WTC11 (cell line): ENCODE measurements at regions not wholly inside any gene's neighbourhood (a gene's known extent, or its start where the extent isn't known, plus 50 kb on each side); places are given as distances from the start of the nearest gene placed in this dataset.

ENCODE experiments used
- ATAC-seq: fragments of 200-7000 bp; cut with Tn5 transposase; 2 replicates; pipeline ENCODE4 v1.10.0; 2021; ENCODE audit warnings: mild to moderate bottlenecking, moderate library complexity
- CTCF ChIA-PET: fragments of 300-600 bp; sonication (Branson Sonifier 250); formaldehyde crosslinking; loops from one replicate; lab custom pipeline; 2021; ENCODE audit warnings: antibody characterized with exemption; lab: Charles Lee
- POLR2A ChIA-PET: fragments of 350-600 bp; sonication (Branson Sonifier 250); formaldehyde crosslinking; loops from one replicate; lab custom pipeline; 2021; ENCODE audit warnings: antibody characterized with exemption; lab: Charles Lee
- DNase-seq: peaks from one replicate; pipeline ENCODE4 v3.0.0; 2021; ENCODE audit warnings: low spot score
- H3K27ac Mint-ChIP-seq: 2 replicates; pipeline ENCODE4 v1.8.0; 2021; ENCODE audit warnings: mixed read lengths
- H3K27me3 Mint-ChIP-seq: 2 replicates; pipeline ENCODE4 v1.8.0; 2021; ENCODE audit warnings: low read depth, mild to moderate bottlenecking, moderate library complexity, mixed read lengths
- H3K36me3 Mint-ChIP-seq: 2 replicates; pipeline ENCODE4 v1.8.0; 2021; ENCODE audit warnings: mixed read lengths
- H3K4me1 Mint-ChIP-seq: 2 replicates; pipeline ENCODE4 v1.8.0; 2022; ENCODE audit warnings: mixed read lengths
- H3K4me3 Mint-ChIP-seq: 2 replicates; pipeline ENCODE4 v1.8.0; 2021; ENCODE audit warnings: mild to moderate bottlenecking, moderate library complexity, mixed read lengths
- H3K9me3 Mint-ChIP-seq: 2 replicates; pipeline ENCODE4 v1.8.0; 2021; ENCODE audit warnings: mixed read lengths
- AFF4 ChIP-seq: sonication (generic); formaldehyde crosslinking; IDR thresholded peaks from 2 replicates; pipeline ENCODE4 v1.8.1; 2023; ENCODE audit warnings: mild to moderate bottlenecking, missing genetic modification reagents, borderline replicate concordance
- FOXP1 ChIP-seq: sonication (generic); formaldehyde crosslinking; IDR thresholded peaks from 2 replicates; pipeline ENCODE4 v1.8.0; 2022; ENCODE audit warnings: missing genetic modification reagents, mild to moderate bottlenecking, moderate library complexity, borderline replicate concordance
- IRF1 ChIP-seq: sonication (generic); formaldehyde crosslinking; IDR thresholded peaks from 2 replicates; pipeline ENCODE4 v1.8.0; 2023; ENCODE audit warnings: missing genetic modification reagents
- NFATC4 ChIP-seq: fragments of 250-450 bp; sonication (Bioruptor Pico); IDR thresholded peaks from 2 replicates; pipeline ENCODE4 v1.9.0; 2021; ENCODE audit warnings: mild to moderate bottlenecking
- NFE2L1 ChIP-seq: sonication (generic); formaldehyde crosslinking; IDR thresholded peaks from 2 replicates; pipeline ENCODE4 v1.8.1; 2023; ENCODE audit warnings: missing genetic modification reagents
- RELA ChIP-seq: sonication (generic); formaldehyde crosslinking; IDR thresholded peaks from 2 replicates; pipeline ENCODE4 v1.8.1; 2022; ENCODE audit warnings: missing genetic modification reagents, mild to moderate bottlenecking, borderline replicate concordance
- RORB ChIP-seq: fragments of 250-450 bp; sonication (Bioruptor Pico); IDR thresholded peaks from 2 replicates; pipeline ENCODE4 v1.9.0; 2021; ENCODE audit warnings: mild to moderate bottlenecking
- SOX15 ChIP-seq: fragments of 250-450 bp; sonication (Bioruptor Pico); IDR thresholded peaks from 2 replicates; pipeline ENCODE4 v1.9.0; 2021; ENCODE audit warnings: mild to moderate bottlenecking
- TEAD1 ChIP-seq: sonication (generic); formaldehyde crosslinking; IDR thresholded peaks from 2 replicates; pipeline ENCODE4 v1.8.0; 2022; ENCODE audit warnings: mild to moderate bottlenecking, missing genetic modification reagents
- ZNF232 ChIP-seq: sonication (generic); formaldehyde crosslinking; IDR thresholded peaks from 2 replicates; pipeline ENCODE4 v1.8.0; 2022; ENCODE audit warnings: mild to moderate bottlenecking, missing genetic modification reagents
- ZNF532 ChIP-seq: fragments of 250-450 bp; sonication (Bioruptor Pico); IDR thresholded peaks from 2 replicates; pipeline ENCODE4 v1.9.0; 2021; ENCODE audit warnings: mild to moderate bottlenecking, borderline replicate concordance
- TF ChIP-seq, protein P1 (sequence below): fragments of 250-450 bp; sonication (Bioruptor Pico); conservative IDR thresholded peaks from 2 replicates; pipeline ENCODE4 v1.9.0; 2021; ENCODE audit warnings: mild to moderate bottlenecking
- TF ChIP-seq, protein P2 (sequence below): sonication (generic); formaldehyde crosslinking; IDR thresholded peaks from 2 replicates; pipeline ENCODE4 v1.8.1; 2023; ENCODE audit warnings: mild to moderate bottlenecking, missing genetic modification reagents
- TF ChIP-seq, protein P3 (sequence below): sonication (generic); formaldehyde crosslinking; IDR thresholded peaks from 2 replicates; pipeline ENCODE4 v1.8.0; 2022; ENCODE audit warnings: mild to moderate bottlenecking, missing genetic modification reagents

- Mint-ChIP-seq H3K9me3 (peaks cover 6% of the 10 kb centered on the region), H3K27ac (no peak overlapping the region), H3K36me3 (no peaks in the 10 kb centered on the region), H3K4me3 (no peak overlapping the region), H3K27me3 (no peaks in the 10 kb centered on the region), H3K4me1 (peaks cover 29% of the 10 kb centered on the region)
- ChIA-PET POLR2A (no interaction called here), CTCF (no interaction called here)
- DNase-seq (no peak), ATAC-seq (no peak)
- TF ChIP-seq SOX15 (CRISPR knock-in tag) (no peak), RELA (no peak), FOXP1 (no peak), AFF4 (CRISPR knock-in tag) (no peak), NFE2L1 (CRISPR knock-in tag) (no peak)
- TF ChIP-seq, protein P1, sequence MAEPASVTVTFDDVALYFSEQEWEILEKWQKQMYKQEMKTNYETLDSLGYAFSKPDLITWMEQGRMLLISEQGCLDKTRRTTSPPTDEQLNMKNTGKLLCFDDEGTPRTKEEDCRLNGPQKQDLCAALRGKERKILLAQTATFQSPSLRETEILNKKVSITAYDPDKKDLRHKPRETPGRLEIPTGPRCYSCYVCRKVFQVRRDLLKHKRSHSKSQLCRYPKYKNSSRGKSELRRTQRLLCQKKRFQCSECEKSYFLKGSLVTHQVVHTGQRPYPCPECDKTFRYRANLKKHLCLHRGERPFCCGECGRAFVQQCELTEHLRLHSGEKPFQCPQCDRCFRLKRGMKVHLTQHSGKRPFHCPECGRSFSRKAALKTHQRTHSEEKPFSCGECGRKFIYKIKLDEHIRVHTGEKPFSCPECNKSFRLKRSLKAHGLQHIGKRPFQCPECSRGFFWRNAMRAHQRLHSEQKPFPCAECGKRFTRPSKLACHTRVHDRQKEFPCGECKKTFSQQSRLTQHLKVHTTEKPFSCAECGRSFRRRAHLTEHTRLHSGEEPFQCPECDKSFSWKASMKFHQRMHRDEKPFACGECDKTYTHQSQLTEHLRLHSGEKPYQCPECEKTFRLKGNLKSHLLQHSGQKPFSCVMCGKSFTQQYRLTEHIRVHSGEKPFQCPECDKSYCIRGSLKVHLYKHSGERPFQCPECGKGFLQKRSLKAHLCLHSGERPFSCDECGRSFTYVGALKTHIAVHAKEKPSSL: no peak
- TF ChIP-seq, protein P2, sequence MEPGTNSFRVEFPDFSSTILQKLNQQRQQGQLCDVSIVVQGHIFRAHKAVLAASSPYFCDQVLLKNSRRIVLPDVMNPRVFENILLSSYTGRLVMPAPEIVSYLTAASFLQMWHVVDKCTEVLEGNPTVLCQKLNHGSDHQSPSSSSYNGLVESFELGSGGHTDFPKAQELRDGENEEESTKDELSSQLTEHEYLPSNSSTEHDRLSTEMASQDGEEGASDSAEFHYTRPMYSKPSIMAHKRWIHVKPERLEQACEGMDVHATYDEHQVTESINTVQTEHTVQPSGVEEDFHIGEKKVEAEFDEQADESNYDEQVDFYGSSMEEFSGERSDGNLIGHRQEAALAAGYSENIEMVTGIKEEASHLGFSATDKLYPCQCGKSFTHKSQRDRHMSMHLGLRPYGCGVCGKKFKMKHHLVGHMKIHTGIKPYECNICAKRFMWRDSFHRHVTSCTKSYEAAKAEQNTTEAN (CRISPR knock-in tag): no peak
Observed at GRCh38 chr15:87403973-87404372, 852.6 kb downstream of the NTRK3 start.

DNA sequence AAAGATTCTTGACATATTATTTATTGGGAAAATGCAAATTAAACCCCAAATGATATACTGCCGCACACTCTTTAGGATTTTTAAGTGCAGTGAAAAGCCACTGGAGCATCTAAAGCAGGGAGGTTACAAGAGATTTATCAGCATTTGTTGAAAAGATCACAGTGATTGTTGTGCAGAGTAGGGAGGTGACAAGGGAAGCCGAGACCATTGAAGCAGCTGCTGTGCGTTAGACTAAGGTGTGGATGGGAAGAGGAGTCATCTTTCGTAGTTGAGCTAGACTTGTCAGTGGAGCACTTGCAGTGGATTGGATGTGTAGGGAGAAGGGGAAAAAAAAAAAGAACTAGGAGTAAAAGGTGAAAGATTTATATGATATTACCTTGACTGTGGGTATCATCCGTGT lies 854.6 kb downstream of the NTRK3 start:
- ATAC-seq (peak; percentile 91), DNase-seq (peak; percentile 11)
- CTCF ChIA-PET: no interaction called here
- Mint-ChIP-seq H3K4me3 (no peak overlapping the region), H3K27ac (peak overlapping the region; percentile 5; the same call in 1 of the 2 replicates), H3K4me1 (peaks cover 29% of the 10 kb centered on the region), H3K27me3 (no peaks in the 10 kb centered on the region), H3K9me3 (peaks cover 6% of the 10 kb centered on the region), H3K36me3 (no peaks in the 10 kb centered on the region)
- POLR2A ChIA-PET: no interaction called here
- TF ChIP-seq NFATC4 (CRISPR knock-in tag) (no peak), ZNF232 (CRISPR knock-in tag) (no peak), ZNF532 (CRISPR knock-in tag) (no peak), IRF1 (no peak), RORB (CRISPR knock-in tag) (no peak), TEAD1 (CRISPR knock-in tag) (no peak)
- TF ChIP-seq, protein P3, sequence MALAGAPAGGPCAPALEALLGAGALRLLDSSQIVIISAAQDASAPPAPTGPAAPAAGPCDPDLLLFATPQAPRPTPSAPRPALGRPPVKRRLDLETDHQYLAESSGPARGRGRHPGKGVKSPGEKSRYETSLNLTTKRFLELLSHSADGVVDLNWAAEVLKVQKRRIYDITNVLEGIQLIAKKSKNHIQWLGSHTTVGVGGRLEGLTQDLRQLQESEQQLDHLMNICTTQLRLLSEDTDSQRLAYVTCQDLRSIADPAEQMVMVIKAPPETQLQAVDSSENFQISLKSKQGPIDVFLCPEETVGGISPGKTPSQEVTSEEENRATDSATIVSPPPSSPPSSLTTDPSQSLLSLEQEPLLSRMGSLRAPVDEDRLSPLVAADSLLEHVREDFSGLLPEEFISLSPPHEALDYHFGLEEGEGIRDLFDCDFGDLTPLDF (CRISPR knock-in tag): no peak
- TF ChIP-seq, protein P1: no peak
